Liver (tissue), 8 donors: ENCODE measurements at regions not wholly inside any gene's neighbourhood (a gene's known extent, or its start where the extent isn't known, plus 50 kb on each side); places are given as distances from the start of the nearest gene placed in this dataset.

Experiments used
- DNase-seq: peaks from one replicate; pipeline ENCODE4 v3.0.0-alpha.2; 2017; ENCODE audit warnings: low spot score
- H3K27ac ChIP-seq, 2 donors: one replicate each; pipeline ENCODE4 v1.7.0; 2013; ENCODE audit warnings: inconsistent platforms in 2 of 2, low read length in 2 of 2, control low read depth in 1 of 2, low read depth in 1 of 2, mild to moderate bottlenecking in 1 of 2
- H3K27me3 ChIP-seq, 4 donors: one replicate each; pipeline versions ENCODE4 v1.6.1 to v1.7.0; 2013; ENCODE audit warnings: low read length in 3 of 4, inconsistent platforms in 1 of 4, mild to moderate bottlenecking in 1 of 4, moderate library complexity in 1 of 4; ENCODE audit not compliant: control insufficient read depth in 4 of 4, insufficient read depth in 4 of 4
- H3K36me3 ChIP-seq, 4 donors: one replicate each; pipeline versions ENCODE4 v1.6.1 to v1.7.0; 2013; ENCODE audit warnings: low read length in 3 of 4, mild to moderate bottlenecking in 3 of 4, low read depth in 1 of 4, moderate library complexity in 1 of 4; ENCODE audit not compliant: control insufficient read depth in 4 of 4, insufficient read depth in 3 of 4
- H3K4me1 ChIP-seq, 4 donors: one replicate each; pipeline versions ENCODE4 v1.6.1 to v1.7.0; 2013; ENCODE audit warnings: low read length in 3 of 4, mild to moderate bottlenecking in 3 of 4, moderate library complexity in 1 of 4; ENCODE audit not compliant: control insufficient read depth in 4 of 4, insufficient read depth in 4 of 4
- H3K4me3 ChIP-seq, 3 donors: one replicate each; pipeline versions ENCODE4 v1.6.1 to v1.7.0; 2013; ENCODE audit warnings: low read length in 3 of 3, control low read depth in 1 of 3, low read depth in 1 of 3, mild to moderate bottlenecking in 1 of 3
- H3K9ac ChIP-seq, 2 donors: one replicate each; pipeline ENCODE4 v1.7.0; 2013; ENCODE audit warnings: low read length in 2 of 2, mild to moderate bottlenecking in 2 of 2, moderate library complexity in 2 of 2, control low read depth in 1 of 2, low read depth in 1 of 2
- H3K9me3 ChIP-seq, 4 donors: one replicate each; pipeline versions ENCODE4 v1.6.1 to v1.7.0; 2013; ENCODE audit warnings: low read length in 3 of 4; ENCODE audit not compliant: control insufficient read depth in 4 of 4
- EGR1 ChIP-seq, 2 donors: IDR thresholded peaks; 2 replicates each; pipeline ENCODE4 v1.6.1; 2016 to 2018; ENCODE audit warnings: antibody characterized with exemption in 2 of 2, low read depth in 2 of 2
- FOXA1 ChIP-seq: IDR thresholded peaks from 2 replicates; pipeline ENCODE4 v1.6.1; 2016; ENCODE audit warnings: antibody characterized with exemption
- FOXA2 ChIP-seq: IDR thresholded peaks from 2 replicates; pipeline ENCODE4 v1.6.1; 2016; ENCODE audit warnings: antibody characterized with exemption
- GABPA ChIP-seq, 2 donors: IDR thresholded peaks in 1 of 2; conservative IDR thresholded peaks in 1 of 2; 2 replicates each; pipeline ENCODE4 v1.6.1; 2016; ENCODE audit warnings: antibody characterized with exemption in 2 of 2, mild to moderate bottlenecking in 1 of 2, moderate library complexity in 1 of 2
- HNF4A ChIP-seq, 2 donors: conservative IDR thresholded peaks; 2 replicates each; pipeline ENCODE4 v1.6.1; 2016; ENCODE audit warnings: antibody characterized with exemption in 2 of 2, mild to moderate bottlenecking in 2 of 2
- HNF4G ChIP-seq: IDR thresholded peaks from 2 replicates; pipeline ENCODE4 v1.6.1; 2016; ENCODE audit warnings: antibody characterized with exemption
- JUND ChIP-seq, 2 donors: IDR thresholded peaks; 2 replicates each; pipeline ENCODE4 v1.6.1; 2016; ENCODE audit warnings: antibody characterized with exemption in 2 of 2
- NR2F2 ChIP-seq: IDR thresholded peaks from 2 replicates; pipeline ENCODE4 v1.6.1; 2016; ENCODE audit warnings: antibody characterized with exemption
- RAD21 ChIP-seq, 2 donors: IDR thresholded peaks; 2 replicates each; pipeline ENCODE4 v1.6.1; 2016; ENCODE audit warnings: antibody characterized with exemption in 2 of 2, mild to moderate bottlenecking in 2 of 2
- RXRA ChIP-seq, 2 donors: IDR thresholded peaks; 2 replicates each; pipeline ENCODE4 v1.6.1; 2017 to 2018; ENCODE audit warnings: antibody characterized with exemption in 2 of 2, mild to moderate bottlenecking in 1 of 2
- SP1 ChIP-seq: IDR thresholded peaks from 2 replicates; pipeline ENCODE4 v1.6.1; 2018; ENCODE audit warnings: antibody characterized with exemption, mild to moderate bottlenecking
- TAF1 ChIP-seq: conservative IDR thresholded peaks from 2 replicates; pipeline ENCODE4 v1.6.1; 2016; ENCODE audit warnings: antibody characterized with exemption, mild to moderate bottlenecking
- YY1 ChIP-seq: IDR thresholded peaks from 2 replicates; pipeline ENCODE4 v1.6.1; 2016; ENCODE audit warnings: antibody characterized with exemption, mild to moderate bottlenecking
- WGBS: extraction: QIAGEN DNeasy Blood & Tissue Kit; methylation state at CpG from one replicate; pipeline ENCODE4 v1.1.7; 2013; 5-methylcytosine and 5-hydroxymethylcytosine counted together
- TF ChIP-seq, protein P1 (sequence below): IDR thresholded peaks from 2 replicates; pipeline ENCODE4 v1.6.1; 2016; ENCODE audit warnings: antibody characterized with exemption
- TF ChIP-seq, protein P2 (sequence below): IDR thresholded peaks from 2 replicates; pipeline ENCODE4 v1.6.1; 2016; ENCODE audit warnings: antibody characterized with exemption, mild to moderate bottlenecking
- TF ChIP-seq, protein P3 (sequence below): fragments of 150-350 bp; IDR thresholded peaks from 2 replicates; pipeline ENCODE4 v1.5.1; 2017; ENCODE audit warnings: improper control_type of control experiment, low read depth, low read length; ENCODE audit not compliant: missing input control
- TF ChIP-seq, protein P4 (sequence below): IDR thresholded peaks from 2 replicates; pipeline ENCODE4 v1.6.1; 2016; ENCODE audit warnings: antibody characterized with exemption
- TF ChIP-seq, protein P5 (sequence below): IDR thresholded peaks from 2 replicates; pipeline ENCODE4 v1.6.1; 2016; ENCODE audit warnings: antibody characterized with exemption
- donor health status: healthy.
- donor health status: healthy.
- donor health status: healthy.
- donor health status: healthy.
- donor health status: healthy.

DNA sequence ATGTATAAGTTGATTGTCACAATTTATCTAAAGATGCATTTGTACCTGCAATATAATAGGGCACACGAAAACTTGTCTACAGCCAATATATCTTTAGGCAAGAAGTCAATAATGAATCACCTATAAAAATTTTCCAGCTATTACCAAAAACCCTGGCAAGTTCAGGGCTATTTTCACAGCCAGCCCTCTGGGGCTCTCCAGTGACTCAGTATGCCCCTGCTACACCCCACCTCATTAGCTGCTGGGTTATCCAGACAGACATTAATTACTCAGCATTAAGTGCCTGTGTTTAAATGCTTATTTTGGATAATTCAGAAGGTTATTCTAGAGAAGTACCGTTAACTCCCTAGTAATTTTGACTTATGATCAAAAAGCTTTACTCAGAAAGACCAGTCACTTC is 220.2 kb downstream of the TBX15 start:
- WGBS, result 71% methylated on average over 2 of the region's 2 CpGs
- H3K4me1 ChIP-seq, result no peaks in the 10 kb centered on the region
- H3K9ac ChIP-seq, result no peak overlapping the region
- no peaks in the 10 kb centered on the region for H3K36me3 ChIP-seq
- H3K4me3 ChIP-seq, result no peak overlapping the region
- H3K9me3 ChIP-seq, result peaks cover 0 to 8% (median 1%) of the 10 kb centered on the region in 4 donors
- TF ChIP-seq YY1 (no peak), EGR1 (IDR thresholded peaks at IDR 0.05; ENCODE audit: low read depth in 2 of 2) (no peak), FOXA1 (no peak), GABPA (IDR thresholded peaks at IDR 0.05 in 1 of 2, conservative IDR thresholded peaks at IDR 0.05 in 1 of 2) (no peak), FOXA2 (no peak), SP1 (no peak), NR2F2 (no peak), JUND (IDR thresholded peaks at IDR 0.05) (no peak), TAF1 (no peak), HNF4A (conservative IDR thresholded peaks at IDR 0.05) (no peak), RXRA (IDR thresholded peaks at IDR 0.05) (no peak), RAD21 (IDR thresholded peaks at IDR 0.05) (no peak), HNF4G (no peak)
- TF ChIP-seq, protein P1, sequence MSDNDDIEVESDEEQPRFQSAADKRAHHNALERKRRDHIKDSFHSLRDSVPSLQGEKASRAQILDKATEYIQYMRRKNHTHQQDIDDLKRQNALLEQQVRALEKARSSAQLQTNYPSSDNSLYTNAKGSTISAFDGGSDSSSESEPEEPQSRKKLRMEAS, result no peak
- TF ChIP-seq, protein P2, sequence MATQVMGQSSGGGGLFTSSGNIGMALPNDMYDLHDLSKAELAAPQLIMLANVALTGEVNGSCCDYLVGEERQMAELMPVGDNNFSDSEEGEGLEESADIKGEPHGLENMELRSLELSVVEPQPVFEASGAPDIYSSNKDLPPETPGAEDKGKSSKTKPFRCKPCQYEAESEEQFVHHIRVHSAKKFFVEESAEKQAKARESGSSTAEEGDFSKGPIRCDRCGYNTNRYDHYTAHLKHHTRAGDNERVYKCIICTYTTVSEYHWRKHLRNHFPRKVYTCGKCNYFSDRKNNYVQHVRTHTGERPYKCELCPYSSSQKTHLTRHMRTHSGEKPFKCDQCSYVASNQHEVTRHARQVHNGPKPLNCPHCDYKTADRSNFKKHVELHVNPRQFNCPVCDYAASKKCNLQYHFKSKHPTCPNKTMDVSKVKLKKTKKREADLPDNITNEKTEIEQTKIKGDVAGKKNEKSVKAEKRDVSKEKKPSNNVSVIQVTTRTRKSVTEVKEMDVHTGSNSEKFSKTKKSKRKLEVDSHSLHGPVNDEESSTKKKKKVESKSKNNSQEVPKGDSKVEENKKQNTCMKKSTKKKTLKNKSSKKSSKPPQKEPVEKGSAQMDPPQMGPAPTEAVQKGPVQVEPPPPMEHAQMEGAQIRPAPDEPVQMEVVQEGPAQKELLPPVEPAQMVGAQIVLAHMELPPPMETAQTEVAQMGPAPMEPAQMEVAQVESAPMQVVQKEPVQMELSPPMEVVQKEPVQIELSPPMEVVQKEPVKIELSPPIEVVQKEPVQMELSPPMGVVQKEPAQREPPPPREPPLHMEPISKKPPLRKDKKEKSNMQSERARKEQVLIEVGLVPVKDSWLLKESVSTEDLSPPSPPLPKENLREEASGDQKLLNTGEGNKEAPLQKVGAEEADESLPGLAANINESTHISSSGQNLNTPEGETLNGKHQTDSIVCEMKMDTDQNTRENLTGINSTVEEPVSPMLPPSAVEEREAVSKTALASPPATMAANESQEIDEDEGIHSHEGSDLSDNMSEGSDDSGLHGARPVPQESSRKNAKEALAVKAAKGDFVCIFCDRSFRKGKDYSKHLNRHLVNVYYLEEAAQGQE, result no peak
- TF ChIP-seq, protein P3, sequence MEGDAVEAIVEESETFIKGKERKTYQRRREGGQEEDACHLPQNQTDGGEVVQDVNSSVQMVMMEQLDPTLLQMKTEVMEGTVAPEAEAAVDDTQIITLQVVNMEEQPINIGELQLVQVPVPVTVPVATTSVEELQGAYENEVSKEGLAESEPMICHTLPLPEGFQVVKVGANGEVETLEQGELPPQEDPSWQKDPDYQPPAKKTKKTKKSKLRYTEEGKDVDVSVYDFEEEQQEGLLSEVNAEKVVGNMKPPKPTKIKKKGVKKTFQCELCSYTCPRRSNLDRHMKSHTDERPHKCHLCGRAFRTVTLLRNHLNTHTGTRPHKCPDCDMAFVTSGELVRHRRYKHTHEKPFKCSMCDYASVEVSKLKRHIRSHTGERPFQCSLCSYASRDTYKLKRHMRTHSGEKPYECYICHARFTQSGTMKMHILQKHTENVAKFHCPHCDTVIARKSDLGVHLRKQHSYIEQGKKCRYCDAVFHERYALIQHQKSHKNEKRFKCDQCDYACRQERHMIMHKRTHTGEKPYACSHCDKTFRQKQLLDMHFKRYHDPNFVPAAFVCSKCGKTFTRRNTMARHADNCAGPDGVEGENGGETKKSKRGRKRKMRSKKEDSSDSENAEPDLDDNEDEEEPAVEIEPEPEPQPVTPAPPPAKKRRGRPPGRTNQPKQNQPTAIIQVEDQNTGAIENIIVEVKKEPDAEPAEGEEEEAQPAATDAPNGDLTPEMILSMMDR, result no peak
- TF ChIP-seq, protein P4, sequence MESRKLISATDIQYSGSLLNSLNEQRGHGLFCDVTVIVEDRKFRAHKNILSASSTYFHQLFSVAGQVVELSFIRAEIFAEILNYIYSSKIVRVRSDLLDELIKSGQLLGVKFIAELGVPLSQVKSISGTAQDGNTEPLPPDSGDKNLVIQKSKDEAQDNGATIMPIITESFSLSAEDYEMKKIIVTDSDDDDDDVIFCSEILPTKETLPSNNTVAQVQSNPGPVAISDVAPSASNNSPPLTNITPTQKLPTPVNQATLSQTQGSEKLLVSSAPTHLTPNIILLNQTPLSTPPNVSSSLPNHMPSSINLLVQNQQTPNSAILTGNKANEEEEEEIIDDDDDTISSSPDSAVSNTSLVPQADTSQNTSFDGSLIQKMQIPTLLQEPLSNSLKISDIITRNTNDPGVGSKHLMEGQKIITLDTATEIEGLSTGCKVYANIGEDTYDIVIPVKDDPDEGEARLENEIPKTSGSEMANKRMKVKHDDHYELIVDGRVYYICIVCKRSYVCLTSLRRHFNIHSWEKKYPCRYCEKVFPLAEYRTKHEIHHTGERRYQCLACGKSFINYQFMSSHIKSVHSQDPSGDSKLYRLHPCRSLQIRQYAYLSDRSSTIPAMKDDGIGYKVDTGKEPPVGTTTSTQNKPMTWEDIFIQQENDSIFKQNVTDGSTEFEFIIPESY, result no peak
- TF ChIP-seq, protein P5, sequence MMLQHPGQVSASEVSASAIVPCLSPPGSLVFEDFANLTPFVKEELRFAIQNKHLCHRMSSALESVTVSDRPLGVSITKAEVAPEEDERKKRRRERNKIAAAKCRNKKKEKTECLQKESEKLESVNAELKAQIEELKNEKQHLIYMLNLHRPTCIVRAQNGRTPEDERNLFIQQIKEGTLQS, result no peak
- no peak overlapping the region for H3K27ac ChIP-seq
- no peaks in the 10 kb centered on the region for H3K27me3 ChIP-seq
- DNase-seq, result no peak
